DND-41 (cell line): ENCODE measurements at regions not wholly inside any gene's neighbourhood (a gene's known extent, or its start where the extent isn't known, plus 50 kb on each side); places are given as distances from the start of the nearest gene placed in this dataset.

Experiments used
- CTCF ChIP-seq: IDR thresholded peaks from 2 replicates; pipeline ENCODE4 v1.5.1; 2012; ENCODE audit warnings: borderline replicate concordance, low read length, moderate library complexity, mild to moderate bottlenecking; ENCODE audit not compliant: poor library complexity, severe bottlenecking; ENCODE audit errors: extremely low read depth
- EZH2 ChIP-seq: IDR thresholded peaks from 3 replicates; pipeline ENCODE4 v1.6.1; 2012; ENCODE audit warnings: borderline replicate concordance, low read depth, mild to moderate bottlenecking, moderate library complexity, low read length, inconsistent platforms; ENCODE audit not compliant: severe bottlenecking

- no peak for TF ChIP-seq CTCF
- no peak for TF ChIP-seq EZH2
These were observed 54.6 kb upstream of the ACTRT2 start for GRCh38 chr1:2966449-2967328.
